Motor neuron (in vitro differentiated cells): ENCODE measurements at regions not wholly inside any gene's neighbourhood (a gene's known extent, or its start where the extent isn't known, plus 50 kb on each side); places are given as distances from the start of the nearest gene placed in this dataset.
A peak's percentile ranks its signal among the peaks of the same experiment; 100 is the strongest.
"Not testable (repeated sequence)": the region's sequence is repeated elsewhere in the genome, so short reads cannot be mapped to it uniquely, and the experiment has no call there.

Source experiments
- ATAC-seq, 8 experiments: fragments of 200-7000 bp; cut with Tn5 transposase; replicated peaks in 6 of 8; 2 replicates each; pipeline ENCODE4 v1.8.0; 2021; ENCODE audit warnings: mild to moderate bottlenecking in 8 of 8, moderate library complexity in 8 of 8
- H3K27ac ChIP-seq, 2 donors: fragments of 250-450 bp; sonication (Bioruptor Pico); 2 replicates each; pipeline ENCODE4 v1.9.0; 2021; ENCODE audit warnings: antibody characterized with exemption in 2 of 2, mild to moderate bottlenecking in 2 of 2, moderate library complexity in 1 of 2
- H3K4me1 ChIP-seq, 2 donors: fragments of 250-450 bp; sonication (Bioruptor Pico); replicated peaks in 1 of 2; 2 replicates each; pipeline ENCODE4 v1.6.1; 2021; ENCODE audit warnings: antibody characterized with exemption in 2 of 2, mild to moderate bottlenecking in 2 of 2, moderate library complexity in 1 of 2
- H3K4me3 ChIP-seq, 5 donors: fragments of 250-450 bp; sonication (Bioruptor Pico); 2 replicates each; pipeline ENCODE4 v1.9.0; 2021; ENCODE audit warnings: antibody characterized with exemption in 5 of 5, mild to moderate bottlenecking in 5 of 5, moderate library complexity in 4 of 5
- WGBS, 10 experiments: fragments of 450-650 bp; shearing (Covaris generic); methylation state at CpG; one replicate each; pipeline ENCODE4 v1.0.0; 2022; 5-methylcytosine and 5-hydroxymethylcytosine counted together
- in situ Hi-C, 9 experiments: fragments of 400-800 bp; cut with MboI; loops; one replicate each; pipeline ENCODE4 v1.15.0; 2021; ENCODE audit warnings: low sequenced_read_pairs in 9 of 9, low pct_unique_long_range_greater_than_20kb in 2 of 9; ENCODE audit not compliant: unreplicated experiment in 9 of 9

DNA sequence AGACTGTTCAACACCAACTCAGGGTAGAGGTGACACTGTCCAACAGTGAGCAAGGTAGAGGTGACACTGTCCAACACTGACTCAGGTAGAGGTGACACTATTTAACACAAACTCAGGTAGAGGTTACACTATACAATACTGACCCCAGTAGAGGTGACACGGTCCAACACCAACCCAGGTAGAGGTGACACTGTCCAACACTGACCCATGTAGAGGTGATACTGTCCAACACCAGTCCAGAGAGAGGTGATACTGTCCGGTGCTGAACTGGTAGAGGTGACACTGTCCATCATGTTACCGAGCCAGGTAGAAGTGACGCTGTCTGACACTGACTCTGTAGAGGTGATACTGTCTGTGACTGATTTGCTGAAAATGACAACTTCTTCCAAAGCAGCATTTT is 102.4 kb downstream of the GATA3 start:
- WGBS, 10 experiments, result 92 to 100% (median 92%) methylated on average over 2 to 3 of the region's 4 CpGs; no CpG with 5 or more reads in 7 of the 10 experiments
- no peak overlapping the region for H3K27ac ChIP-seq
- ATAC-seq, result no peak
- in situ Hi-C loops, result no loop called here
- no peak overlapping the region for H3K4me3 ChIP-seq
- H3K4me1 ChIP-seq, result no peaks in the 10 kb centered on the region

- Histone ChIP-seq H3K4me3 (no peak overlapping the region), H3K27ac (no peak overlapping the region), H3K4me1 (no peaks in the 10 kb centered on the region)
- in situ Hi-C loops, result no loop called here
- 0 to 82% (median 51%) methylated on average over 1 to 7 of the region's 9 CpGs for WGBS, 10 experiments
- peak in 3 of 8 experiments; percentile 49 to 74 (median 58) for ATAC-seq
These were observed 103.9 kb downstream of the GATA3 start for GRCh38 chr10:8158193-8159071.

DNA sequence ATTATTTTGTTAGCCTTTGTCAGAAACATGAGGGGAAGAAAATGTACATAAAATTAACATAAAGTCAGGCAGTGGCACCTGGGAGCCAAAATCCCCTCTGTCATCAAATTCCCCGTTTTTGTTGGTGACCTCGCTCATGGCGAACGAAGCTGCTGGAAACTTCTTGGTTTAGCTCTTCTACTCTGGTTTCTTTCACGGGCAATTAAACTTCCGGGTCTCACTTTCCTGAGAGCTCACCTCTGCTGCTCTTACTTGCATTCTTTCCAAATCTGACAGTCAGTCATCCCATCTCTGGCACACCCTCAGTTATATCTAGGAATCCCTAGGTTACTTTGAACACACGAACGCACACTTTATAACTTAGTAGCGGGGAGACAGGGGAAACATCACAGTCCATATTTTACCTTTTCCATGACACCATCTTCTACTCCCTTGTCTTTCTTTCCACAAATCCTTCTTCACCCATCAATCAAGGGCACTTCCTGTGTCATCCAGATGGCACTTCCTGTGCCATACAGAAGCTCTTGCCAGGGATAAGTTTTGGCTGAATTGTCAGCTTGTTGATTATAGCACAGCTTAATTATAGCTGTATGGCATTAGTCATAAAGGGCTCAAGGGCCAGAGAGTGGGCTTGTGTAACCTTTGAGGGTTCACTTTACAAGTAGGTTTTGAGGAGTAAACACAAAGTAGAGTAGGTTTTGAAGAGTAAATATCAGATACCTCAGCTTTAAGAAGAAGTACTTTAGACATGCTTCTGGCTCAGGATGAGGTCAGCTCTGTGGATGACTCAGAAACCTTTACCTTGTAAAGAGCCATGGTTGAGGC is 105.1 kb downstream of the GATA3 start:
- Histone ChIP-seq H3K27ac (no peak overlapping the region), H3K4me1 (no peaks in the 10 kb centered on the region), H3K4me3 (no peak overlapping the region)
- no peak for ATAC-seq
- in situ Hi-C loops, result no loop called here
- WGBS, 10 experiments, result 0 to 92% (median 84%) methylated on average over 2 to 9 of the region's 9 CpGs; no CpG with 5 or more reads in 2 of the 10 experiments

DNA sequence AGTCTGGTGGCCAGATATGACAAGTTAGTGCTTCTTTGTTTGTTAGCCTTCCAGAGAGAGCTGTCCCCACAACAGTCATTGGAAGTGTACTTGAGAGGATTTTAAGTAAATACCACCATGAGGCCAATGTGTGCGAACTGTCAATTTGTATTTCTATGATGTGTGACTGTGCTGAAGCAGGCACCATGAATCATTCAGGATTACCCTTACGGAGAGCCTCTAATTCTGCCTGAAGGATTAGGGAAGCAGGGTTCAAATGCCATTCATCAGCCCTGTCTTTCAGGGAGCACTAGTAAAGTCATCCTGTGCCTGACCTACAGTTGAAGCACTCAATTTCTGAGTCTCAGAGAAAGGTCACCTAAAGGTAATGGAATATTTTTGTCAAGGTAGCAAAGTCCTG is 109.3 kb downstream of the GATA3 start:
- 0 to 89% (median 69%) methylated on average over 1 to 2 of the region's 2 CpGs; no CpG with 5 or more reads in 3 of the 10 experiments for WGBS, 10 experiments
- peak in 1 of 8 experiments; percentile 36 for ATAC-seq

DNA sequence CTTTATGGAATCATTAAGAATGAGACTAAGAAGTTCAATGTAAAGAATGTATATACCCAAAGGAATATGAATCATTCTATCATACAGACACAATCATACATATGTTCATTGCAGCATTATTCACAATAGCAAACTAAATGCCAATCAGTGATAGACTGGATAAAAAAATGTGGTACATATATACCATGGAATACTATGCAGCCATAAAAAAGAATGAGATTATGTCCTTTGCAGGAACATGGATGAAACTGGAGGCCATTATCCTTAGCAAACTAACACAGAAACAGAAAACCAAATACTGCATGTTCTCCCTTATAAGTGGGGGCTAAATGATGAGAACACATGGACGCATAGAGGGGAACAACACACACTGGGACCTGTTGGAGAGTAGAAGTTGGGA is 110.2 kb downstream of the GATA3 start:
- in situ Hi-C loops, H3K4me1 ChIP-seq, H3K4me3 ChIP-seq, H3K27ac ChIP-seq, ATAC-seq: not testable (repeated sequence)
- 0 to 100% (median 75%) methylated on average over 1 of the region's 1 CpG; no CpG with 5 or more reads in 5 of the 10 experiments for WGBS, 10 experiments

More for the DNA sequence above, 109.3 kb downstream of the GATA3 start:
- H3K4me3 ChIP-seq, result no peak overlapping the region
- in situ Hi-C loops, result no loop called here
- H3K4me1 ChIP-seq, result no peaks in the 10 kb centered on the region
- H3K27ac ChIP-seq, result no peak overlapping the region

GRCh38 chr10:8168836-8169235 is 114.3 kb downstream of the GATA3 start:
- no peak overlapping the region for H3K27ac ChIP-seq
- ATAC-seq, result no peak
- in situ Hi-C loops, result no loop called here

GRCh38 chr10:8171008-8171407 is 116.5 kb downstream of the GATA3 start:
- no peak overlapping the region for H3K4me3 ChIP-seq

More at GRCh38 chr10:8168836-8169235, 114.3 kb downstream of the GATA3 start:
- Histone ChIP-seq H3K4me1 (no peaks in the 10 kb centered on the region), H3K4me3 (no peak overlapping the region)

DNA sequence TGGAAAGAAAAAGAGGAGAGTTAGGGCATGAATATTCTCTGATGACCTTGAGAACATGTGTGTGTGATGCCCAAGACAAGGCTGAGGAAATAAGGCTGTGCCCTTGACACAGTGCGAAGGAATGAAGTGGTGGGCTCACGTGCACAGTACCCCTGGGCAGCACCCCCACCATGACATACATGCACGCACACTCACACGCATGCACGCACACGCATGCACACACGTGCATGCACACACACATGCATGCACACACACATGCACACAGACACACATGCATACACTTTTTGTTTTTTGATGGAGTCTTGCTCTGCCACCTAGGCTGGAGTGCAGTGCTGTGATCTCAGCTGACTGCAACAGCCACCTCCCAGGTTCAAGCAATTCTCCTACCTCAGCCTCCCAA is 118.1 kb downstream of the GATA3 start:
- Histone ChIP-seq H3K27ac (no peak overlapping the region), H3K4me1 (peaks cover 6 to 11% of the 10 kb centered on the region in 2 donors), H3K4me3 (no peak overlapping the region)
- 46 to 97% (median 80%) methylated on average over 2 to 6 of the region's 7 CpGs; no CpG with 5 or more reads in 4 of the 10 experiments for WGBS, 10 experiments
- no peak for ATAC-seq
- in situ Hi-C loops, result no loop called here

More at GRCh38 chr10:8171008-8171407, 116.5 kb downstream of the GATA3 start:
- in situ Hi-C loops, result no loop called here
- H3K27ac ChIP-seq, result no peak overlapping the region
- no peak for ATAC-seq
- WGBS, 10 experiments, result 0 to 100% (median 96%) methylated on average over 1 to 2 of the region's 2 CpGs; no CpG with 5 or more reads in 4 of the 10 experiments
- H3K4me1 ChIP-seq, result peaks cover 6 to 11% of the 10 kb centered on the region in 2 donors

- ATAC-seq, result no peak
- Histone ChIP-seq H3K27ac (no peak overlapping the region), H3K4me3 (no peak overlapping the region), H3K4me1 (peaks cover 6 to 11% of the 10 kb centered on the region in 2 donors)
- 0 to 100% (median 72%) methylated on average over 1 to 4 of the region's 4 CpGs; no CpG with 5 or more reads in 2 of the 10 experiments for WGBS, 10 experiments
- in situ Hi-C loops, result no loop called here
These were observed 118.9 kb downstream of the GATA3 start for GRCh38 chr10:8173243-8173865.

DNA sequence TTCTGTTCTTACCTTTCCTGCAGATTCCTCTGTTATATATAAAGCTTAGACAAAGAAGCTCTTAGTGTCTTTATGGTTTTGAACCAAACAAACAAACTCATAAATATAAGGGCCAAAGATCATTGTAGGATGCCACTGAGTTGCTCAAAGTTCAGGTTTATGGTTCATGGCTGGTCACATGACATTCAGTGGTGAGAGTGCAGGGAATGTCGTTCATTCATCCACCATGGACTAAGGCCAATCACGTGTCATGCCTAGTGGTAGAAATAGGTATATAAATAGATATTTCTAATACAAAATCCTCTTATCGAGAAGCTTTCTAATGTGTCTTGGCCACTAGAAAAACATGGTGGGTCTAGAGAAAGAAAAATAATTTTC is 119.4 kb downstream of the GATA3 start:
- peaks cover 6 to 11% of the 10 kb centered on the region in 2 donors for H3K4me1 ChIP-seq
- H3K27ac ChIP-seq, result no peak overlapping the region
- 6 to 100% (median 59%) methylated on average over 1 to 3 of the region's 3 CpGs; no CpG with 5 or more reads in 1 of the 10 experiments for WGBS, 10 experiments
- in situ Hi-C loops, result no loop called here
- no peak for ATAC-seq
- H3K4me3 ChIP-seq, result no peak overlapping the region

DNA sequence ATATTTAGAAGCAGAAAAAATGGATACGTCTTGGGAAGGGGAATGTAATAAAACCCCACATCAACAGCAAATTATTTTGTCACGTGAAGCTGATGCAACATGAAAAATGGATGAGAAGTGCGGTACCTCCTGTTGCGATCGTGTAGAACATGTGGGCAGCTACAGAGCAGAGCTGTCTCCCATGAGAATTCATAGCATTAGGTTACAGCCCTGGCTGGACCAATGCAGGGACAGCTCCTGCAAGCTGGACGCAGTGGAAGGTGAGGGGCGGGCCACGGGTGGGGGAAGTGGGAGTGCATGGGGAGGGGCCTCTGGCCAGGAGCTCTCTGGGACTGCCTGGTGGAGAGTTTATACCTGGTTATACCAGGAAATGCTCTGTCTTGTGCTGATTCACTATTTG is 120.3 kb downstream of the GATA3 start:
- ATAC-seq, result peak in 6 of 8 experiments; percentile 72 to 100 (median 100)
- 0 to 57% (median 31%) methylated on average over 1 to 5 of the region's 8 CpGs; no CpG with 5 or more reads in 3 of the 10 experiments for WGBS, 10 experiments
- Histone ChIP-seq H3K4me3 (no peak overlapping the region), H3K27ac (no peak overlapping the region), H3K4me1 (peaks cover 6 to 11% of the 10 kb centered on the region in 2 donors)
- in situ Hi-C loops, result no loop called here

GRCh38 chr10:8177526-8177925 is 123.0 kb downstream of the GATA3 start:
- in situ Hi-C loops, H3K4me3 ChIP-seq, ATAC-seq, H3K27ac ChIP-seq: not testable (repeated sequence)
- 0 to 100% (median 16%) methylated on average over 1 to 3 of the region's 3 CpGs; no CpG with 5 or more reads in 4 of the 10 experiments for WGBS, 10 experiments
- peaks cover 6 to 26% of the 10 kb centered on the region in 2 donors for H3K4me1 ChIP-seq
